ENCODE measurements at regions not wholly inside any gene's neighbourhood (a gene's known extent, or its start where the extent isn't known, plus 50 kb on each side); places are given as distances from the start of the nearest gene placed in this dataset.
"Not testable (repeated sequence)": the region's sequence is repeated elsewhere in the genome, so short reads cannot be mapped to it uniquely, and the experiment has no call there.

DNA sequence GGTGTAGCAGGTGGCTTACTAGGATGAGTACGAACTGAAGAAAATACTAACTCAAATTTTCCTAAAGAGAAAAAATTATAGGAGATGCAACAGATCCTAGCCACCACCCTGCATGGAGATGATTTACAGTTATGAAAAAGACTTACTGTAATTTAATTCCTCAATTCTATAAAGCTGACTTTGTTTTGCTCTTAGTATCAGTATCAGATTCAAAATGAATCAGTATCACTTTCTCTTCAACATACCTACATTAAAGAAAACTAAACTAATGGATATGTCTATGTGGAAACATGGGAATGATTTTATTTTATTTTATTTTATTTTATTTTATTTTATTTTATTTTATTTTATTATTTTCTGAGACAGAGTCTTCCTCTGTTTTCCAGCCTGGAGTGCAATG, 525.8 kb downstream of the NLGN4X start:
- DNase-seq (ENCODE audit: low read depth), result no peak

DNA sequence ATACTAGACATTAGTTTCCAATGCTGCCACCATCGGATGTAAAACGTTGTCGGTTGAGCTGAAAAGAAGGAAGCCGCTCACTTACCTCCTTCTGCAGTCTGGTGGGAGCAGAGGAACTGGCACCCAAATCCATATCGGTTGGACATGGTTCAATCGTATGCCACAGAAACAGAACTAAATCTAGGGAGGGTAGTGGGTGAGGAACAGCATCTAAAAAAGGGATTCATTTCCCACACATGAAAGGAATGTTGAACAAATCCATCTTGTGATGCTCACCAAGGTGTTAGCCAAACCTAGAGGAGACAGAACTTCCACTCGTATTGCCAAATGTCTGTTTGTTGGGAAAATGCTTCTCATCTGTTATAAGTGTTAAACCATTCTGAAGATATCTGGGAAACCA, 532.7 kb downstream of the NLGN4X start:
- no peak for DNase-seq (ENCODE audit: low read depth)

DNA sequence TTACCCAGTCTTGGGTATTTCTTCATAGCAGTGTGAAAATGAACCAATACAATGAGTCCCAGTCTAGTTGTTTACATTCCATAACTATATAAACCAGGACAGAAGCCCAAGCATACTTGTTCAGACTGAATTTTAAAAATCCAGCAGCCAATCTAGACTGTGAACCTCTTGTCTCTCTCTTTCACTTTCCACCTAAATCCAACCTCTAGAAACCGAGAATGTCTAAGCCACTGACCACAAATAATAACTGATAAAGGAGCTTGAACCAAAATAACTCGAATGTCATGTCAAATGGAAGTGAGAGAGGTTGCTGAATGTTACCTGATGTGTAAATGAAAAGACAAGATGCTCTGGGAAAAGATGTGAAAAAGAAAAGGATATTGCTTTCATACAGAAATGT, 544.7 kb downstream of the NLGN4X start:
- DNase-seq (ENCODE audit: low read depth), result no peak

DNA sequence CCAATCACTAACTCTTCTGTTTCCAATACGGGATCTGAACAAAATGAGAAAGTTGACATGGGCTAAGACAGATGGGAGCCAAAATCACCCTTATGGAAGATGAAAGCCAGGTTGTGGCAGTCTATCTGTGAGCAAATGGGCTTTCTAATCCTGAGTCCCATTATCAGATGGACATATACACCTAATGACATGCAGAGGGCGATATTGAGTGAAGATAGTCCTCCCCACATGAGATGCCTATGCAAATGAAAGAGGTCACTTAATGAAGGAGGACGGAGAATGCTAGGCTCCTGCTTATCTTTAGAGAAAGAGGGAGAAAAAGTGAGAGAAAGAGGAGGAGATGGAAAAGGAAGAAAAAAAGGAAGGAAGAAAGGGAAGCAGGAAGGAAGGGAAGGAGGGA, 547.5 kb downstream of the NLGN4X start:
- peak; percentile 45 for DNase-seq (ENCODE audit: low read depth)

DNA sequence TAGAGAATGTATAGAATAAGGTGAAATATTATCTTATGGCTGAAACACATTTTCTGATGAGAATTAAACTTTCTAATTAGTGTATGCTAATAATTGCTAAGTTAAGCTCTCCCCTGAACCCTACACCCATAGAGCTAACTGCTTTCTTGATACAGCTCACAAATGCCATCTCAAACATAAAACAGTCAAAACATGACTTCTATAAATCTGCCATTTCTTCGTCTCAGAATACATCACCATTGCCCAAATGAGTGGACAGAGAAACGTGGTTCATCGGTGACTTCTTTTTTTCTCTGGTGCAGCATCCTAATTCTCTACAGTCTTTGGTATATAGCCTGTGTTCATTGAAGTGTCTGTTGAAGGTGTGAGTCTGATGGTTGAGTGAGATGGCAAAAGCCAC, 554.6 kb downstream of the NLGN4X start:
- no peak for DNase-seq (ENCODE audit: low read depth)

DNA sequence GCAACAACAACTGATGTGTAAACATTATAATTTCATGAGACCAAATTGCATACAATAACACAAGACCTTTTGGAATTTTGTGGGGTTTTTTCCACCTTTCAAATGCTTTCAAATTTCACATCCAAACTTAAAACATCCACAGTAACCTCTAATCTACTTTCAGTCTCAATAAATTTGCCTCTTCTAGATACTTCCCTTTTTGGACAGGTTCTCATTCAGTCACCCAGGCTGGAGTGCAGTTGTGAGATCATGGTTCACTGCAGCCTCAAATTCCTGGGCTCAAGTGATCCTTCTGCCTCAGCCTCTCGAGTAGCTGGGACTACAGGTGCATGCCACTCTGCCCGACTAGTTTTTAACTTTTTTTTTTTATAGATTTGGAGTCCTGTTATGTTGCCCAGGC, 556.6 kb downstream of the NLGN4X start:
- DNase-seq (ENCODE audit: low read depth), result no peak

DNA sequence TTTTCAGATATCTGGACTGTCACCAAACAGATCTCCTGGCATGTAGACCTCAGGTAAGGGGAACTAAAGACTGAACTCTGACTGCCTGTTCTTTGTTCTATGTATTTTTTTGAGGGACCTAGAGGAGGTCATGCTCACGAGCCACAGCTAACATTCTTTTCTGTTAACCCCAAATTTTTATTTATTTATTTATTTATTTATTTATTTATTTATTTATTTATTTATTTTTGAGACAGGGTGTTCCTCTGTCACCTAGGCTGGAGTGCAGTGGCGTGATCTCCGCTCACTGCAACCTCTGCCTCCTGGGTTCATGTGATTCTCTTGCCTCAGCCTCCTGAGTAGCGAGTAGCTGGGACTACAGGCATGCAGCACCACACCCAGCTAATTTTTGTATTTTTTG, 562.0 kb downstream of the NLGN4X start:
- DNase-seq (ENCODE audit: low read depth), result not testable (repeated sequence)

DNA sequence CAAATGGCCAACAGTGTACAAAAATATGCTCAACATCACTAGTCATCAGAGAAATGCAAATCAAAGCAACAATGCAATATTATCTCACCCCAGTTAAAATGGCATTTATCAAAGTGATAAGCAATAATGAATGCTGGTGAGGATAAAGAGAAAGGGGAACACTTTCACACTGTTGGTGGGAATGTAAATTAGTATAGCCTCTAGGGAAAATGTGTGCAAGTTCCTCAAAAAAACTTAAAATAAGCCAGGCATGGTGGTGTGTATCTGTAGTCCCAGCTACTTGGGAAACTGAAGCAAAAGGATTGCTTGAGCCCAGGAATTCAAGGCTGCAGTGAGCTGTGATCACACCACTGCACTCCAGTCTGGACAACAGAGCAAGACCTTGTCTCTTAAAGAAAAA, 572.1 kb downstream of the NLGN4X start:
- no peak for DNase-seq (ENCODE audit: low read depth)

DNA sequence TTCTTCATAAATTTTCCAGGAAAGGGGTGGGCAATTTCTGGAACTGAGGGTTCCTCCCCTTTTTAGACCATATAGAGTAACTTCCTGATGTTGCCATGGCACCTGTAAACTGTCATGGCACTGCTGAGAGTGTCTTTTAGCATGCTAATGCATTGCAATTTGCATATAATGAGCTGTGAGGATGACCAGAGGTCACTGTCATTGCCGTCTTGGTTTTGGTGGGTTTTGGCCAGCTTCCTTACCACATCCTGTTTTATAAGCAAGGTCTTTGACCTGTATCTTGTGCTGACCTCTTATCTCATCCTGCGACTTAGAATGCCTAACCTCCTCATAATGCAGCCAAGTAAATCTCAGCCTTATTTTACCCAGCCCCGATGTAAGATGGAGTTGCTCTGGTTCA, 577.8 kb downstream of the NLGN4X start:
- DNase-seq (ENCODE audit: low read depth), result no peak

DNA sequence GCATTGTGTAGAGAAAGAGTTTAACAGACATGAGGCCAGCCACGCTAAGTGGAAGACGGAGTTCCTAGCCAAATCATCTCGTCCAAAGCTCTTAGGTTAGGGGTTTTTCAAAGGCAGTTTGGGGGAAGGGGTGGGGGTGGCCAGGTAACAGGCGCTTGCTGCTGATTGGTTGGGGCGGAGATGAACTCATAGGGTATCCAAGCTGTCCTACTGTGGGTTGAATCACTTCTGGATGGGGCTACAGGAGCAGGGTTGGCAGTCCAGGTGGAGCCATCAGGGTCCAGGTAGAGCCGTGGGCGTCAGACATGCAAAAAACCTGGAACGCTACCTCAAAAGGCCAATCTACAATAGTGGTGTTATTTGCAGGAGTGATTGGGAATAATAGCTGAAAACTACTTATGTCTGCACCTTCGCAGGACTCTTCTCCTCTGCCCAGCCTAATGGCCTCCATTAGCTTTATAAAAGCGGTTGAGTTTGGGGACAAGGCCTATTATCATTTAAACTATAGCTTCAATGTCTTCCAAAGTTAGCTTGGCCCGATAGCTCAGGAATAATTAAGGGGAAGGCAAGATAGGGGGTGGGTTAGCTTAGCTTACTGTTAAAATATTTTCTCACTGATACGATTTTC, 579.6 kb downstream of the NLGN4X start:
- no peak for DNase-seq (ENCODE audit: low read depth)

DNA sequence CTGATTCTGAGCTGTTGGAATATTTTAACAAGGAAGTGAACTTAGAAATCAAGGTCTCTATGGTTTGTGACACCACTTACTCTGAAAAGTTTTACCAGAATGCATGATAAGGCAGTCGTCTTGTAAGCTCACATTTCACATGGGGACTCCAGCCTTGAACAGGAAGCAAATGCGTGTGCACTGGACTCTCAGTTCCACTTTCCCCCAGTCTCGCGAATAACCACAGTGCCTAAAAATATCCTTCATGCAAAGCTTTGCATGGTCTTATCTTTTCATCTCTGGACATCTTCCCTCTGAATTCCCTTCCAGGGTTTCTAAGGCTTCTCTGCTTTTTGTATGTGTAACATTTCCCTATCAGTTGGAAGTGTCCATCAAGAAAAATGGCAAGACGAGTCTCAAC, 581.8 kb downstream of the NLGN4X start:
- DNase-seq (ENCODE audit: low read depth), result no peak

DNA sequence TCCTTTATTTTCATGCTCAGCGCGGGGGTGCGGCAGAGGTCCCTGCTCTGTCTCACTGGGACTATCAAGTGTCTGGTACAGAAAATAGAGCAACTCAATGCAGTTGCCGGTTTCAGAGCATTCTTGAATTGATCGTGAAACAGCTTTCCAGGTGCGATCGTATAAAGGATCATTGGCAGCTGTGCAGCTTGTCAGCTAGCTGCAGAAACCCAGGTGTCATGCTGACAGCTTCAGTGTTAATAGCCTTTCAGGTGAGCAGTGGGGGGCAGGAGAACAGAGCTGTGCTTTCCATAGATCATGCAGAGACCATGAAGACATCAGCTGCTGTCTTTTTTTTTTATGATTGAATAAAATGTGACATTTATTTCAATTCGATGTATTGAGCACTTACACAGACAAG, 583.9 kb downstream of the NLGN4X start:
- no peak for DNase-seq (ENCODE audit: low read depth)

DNA sequence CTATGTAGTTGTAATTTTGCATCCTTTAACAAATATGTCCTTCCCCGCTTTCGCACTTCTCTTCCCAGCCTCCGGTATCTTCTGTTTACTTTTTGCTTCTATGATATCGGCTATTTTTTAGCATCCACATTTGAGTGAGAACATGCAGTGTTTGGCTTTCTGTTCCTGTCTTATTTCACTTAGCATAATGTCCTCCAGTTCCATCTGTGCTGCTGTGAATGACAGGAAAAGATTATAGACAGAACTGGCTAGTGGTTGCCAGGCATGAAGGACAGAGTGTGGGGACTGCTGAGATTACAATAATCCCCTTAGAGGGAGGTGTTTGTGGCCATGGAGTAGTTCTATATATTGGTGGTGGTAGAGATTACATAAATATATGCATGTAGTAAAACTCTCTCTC, 588.6 kb downstream of the NLGN4X start:
- DNase-seq (ENCODE audit: low read depth), result no peak

DNA sequence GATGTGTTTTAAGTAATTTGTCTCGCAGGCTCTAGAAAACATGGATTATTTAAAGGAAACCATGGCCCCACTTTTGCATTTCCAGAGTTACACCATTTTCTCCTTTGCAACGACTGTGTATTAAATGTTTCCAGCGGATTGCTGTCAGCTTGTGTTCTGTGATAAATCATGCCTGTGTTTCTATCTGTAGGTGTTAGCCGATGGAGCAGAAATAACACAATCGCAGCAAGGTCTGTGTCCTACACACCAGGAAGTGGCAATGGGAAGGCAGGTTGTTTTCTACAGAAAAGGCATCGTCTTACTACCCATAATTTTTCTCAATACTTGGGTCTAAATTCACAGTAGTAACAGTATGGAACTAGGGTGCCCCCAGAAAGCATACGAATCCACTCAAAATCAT, 590.1 kb downstream of the NLGN4X start:
- DNase-seq (ENCODE audit: low read depth), result no peak

DNA sequence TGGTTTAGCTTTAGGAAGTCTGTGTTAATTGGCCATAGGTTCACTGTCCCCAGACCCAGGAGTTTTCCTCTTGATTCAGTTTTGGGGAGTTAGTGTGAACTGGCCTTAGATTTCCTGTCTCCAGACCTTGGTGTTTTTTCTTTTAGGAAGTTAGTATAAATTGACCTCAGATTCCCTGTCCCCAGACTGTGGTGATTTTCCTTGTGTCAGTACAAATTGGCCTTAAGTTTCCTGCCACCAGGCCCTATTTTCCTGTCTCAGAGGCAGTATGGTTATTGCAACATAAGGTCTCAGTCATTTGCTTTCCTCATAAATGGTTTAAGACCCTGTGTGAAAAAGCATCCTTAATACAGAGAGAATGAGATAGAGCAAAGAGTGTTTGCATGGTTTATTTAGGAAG, 595.8 kb downstream of the NLGN4X start:
- no peak for DNase-seq (ENCODE audit: low read depth)

DNA sequence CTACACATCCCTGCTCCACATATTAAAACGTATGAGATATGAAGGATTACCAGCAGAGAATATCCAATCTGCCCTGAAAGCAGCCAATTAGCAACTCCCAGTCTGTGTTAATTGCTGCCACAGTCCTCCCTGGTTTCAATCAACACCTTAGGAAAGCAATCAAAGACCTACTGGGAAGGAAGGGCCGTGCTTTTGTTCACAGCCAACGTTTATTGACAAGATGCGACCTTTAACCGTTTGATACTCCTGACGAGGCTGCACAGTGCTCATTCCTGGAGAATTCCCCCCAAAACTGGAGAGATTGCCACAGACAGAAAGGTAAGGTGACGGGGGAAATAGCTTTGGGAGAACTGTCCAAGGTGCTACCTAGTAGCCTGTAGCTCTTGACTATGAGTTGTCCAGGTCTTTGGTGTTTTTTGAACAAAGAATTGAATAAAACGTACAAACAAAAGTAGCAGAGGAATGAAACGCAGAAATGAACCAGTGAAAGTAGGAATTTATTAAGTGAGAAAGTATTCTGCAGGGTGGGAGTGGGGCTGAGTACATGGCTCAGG, 596.5 kb downstream of the NLGN4X start:
- no peak for DNase-seq (ENCODE audit: low read depth)

DNA sequence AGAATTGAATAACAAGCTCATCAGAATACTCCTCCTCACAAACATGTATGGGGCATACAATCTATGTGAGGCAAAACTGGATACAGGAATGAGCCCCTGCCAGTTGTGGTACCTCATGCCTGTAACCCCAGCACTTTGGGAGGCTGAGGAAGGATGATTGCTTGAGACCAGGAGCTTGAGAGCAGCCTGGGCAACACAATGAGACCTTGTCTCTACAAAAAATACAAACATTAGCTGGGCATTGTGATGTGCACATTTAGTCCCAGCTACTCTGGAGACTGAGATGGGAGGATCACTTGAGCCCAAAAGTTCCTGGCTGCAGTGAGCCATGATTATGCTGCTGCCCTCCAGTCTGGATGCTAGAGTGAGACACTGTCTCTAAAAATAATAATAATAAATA, 611.0 kb downstream of the NLGN4X start:
- no peak for DNase-seq (ENCODE audit: low read depth)

DNA sequence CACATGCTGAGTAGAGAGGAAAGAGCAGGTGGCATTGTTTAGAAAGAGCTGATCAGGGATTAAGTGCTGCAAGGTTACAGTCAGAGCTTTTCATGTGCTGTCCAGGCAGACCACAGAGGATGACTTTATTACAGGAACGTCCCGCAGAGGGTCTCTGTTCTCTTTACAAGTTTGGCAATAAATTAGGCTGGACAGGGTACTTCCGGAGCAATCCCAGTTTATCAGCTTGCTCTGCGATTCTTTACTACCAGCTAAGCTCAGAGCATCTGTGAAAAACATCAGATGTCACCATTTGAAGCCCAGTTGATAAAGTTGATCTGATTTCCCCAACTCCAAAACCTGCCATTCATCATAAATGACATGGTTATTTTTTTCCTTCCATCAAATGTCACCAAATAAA, 633.1 kb downstream of the NLGN4X start:
- DNase-seq (ENCODE audit: low read depth), result no peak

DNA sequence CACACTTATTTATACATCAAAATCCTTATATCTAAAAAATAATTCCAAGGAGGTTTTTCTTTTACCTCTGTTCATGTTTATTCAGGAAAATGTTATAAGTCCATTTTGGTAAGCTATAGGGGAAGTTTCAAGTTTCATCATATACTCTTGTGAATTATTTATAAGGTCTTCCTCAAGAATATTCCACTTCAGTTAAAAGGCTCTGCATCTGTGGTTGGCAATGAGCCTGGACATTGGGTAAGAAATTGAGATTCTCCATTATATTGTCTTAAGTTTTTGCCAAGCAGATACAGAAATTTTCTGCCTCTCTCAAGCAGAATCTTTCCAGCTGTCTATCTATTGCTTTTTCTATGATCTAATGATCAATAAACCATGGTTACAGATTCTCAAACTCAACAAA, 641.9 kb downstream of the NLGN4X start:
- no peak for DNase-seq (ENCODE audit: low read depth)

DNA sequence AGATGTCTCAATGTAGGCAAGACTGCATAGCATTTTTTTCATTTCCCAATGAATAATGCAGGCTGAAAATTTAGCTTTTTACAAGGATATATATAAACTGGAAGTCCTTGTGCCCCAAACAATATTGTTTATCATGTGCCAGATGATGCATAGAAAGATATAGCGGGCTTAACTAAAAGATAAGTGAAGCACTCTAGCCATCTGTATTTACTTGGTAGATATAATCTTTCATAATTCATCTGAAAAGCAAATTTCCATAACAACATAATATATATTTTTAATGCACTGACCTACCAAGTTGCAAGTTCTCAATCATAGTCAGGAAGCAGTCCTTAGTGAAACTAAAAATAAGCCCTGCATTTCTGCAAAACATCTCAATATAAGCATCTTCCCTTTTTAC, 653.3 kb downstream of the NLGN4X start:
- DNase-seq (ENCODE audit: low read depth), result no peak

DNA sequence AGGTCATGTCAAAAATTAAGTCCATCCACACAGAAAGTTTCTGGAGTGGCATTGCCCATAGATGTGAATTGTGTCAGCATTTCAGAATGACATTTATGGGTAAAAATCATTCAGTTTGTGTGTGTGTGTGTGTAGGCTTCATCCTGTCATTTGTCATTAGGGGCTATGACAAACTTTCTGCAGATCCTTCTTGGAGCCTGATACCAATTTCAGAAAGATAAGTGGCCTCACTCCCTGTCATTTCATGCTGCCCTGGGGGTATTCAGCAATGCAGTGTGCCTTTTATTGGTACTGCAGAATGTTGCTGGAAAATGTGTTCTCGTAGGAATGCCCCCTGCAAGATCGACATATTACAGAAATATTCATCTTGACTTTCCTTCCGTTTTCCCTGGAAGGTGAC, 659.7 kb downstream of the NLGN4X start:
- DNase-seq (ENCODE audit: low read depth), result no peak

DNA sequence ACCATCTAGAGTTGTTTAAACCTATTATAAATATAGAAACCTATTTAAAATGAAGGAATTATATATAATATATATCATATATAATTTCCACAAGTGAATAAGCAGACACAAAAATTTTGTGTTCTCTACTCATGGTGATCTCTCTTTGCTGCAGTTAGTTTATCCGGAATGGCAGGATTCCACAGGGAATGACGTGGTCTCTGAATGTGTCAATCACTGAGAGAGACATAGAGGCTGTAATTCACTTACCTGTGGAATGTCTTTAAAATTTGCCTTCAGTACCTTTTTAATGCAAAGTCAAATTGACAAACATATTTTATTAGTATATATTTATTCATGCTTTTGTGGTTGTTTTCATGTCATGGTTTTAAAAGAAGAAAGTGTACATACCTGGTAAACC, 669.3 kb downstream of the NLGN4X start:
- DNase-seq (ENCODE audit: low read depth), result no peak

DNA sequence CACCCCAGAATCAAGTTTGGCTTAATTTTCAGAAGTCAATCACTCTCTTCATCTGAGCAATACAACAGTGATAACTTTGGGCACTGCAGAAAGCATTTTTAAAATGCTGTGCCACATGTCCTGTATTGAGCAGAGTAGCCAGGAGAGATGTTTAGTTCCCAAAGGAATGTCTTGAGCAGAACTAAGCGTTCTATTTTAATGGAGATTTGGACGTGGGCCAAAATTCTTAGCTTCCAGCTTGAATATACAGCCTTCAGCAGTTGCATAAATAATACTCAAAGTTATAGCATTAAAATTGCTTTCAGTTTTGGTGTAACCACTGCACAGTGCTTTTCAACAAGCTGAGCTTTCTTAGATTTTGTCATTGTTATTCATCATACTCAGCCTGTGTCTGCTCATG, 679.2 kb downstream of the NLGN4X start:
- no peak for DNase-seq (ENCODE audit: low read depth)

DNA sequence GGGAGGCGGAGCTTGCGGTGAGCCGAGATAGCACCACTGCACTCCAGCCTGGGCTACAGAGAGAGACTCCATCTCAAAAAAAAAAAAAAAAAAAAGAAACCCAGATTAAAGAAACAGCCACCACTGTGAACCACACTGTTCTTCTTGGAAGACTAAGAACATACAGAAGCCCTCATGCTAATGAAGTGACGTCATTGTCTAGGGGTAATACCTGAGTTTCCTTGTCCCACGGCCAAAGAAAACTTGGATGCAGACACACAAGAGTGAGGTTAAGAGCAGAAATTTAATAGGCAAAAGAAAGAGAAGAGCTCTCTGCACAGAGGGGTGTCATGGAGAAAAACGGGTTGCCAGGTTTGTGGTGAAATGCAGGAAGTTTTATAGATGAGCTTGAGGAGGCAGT, 691.6 kb downstream of the NLGN4X start:
- DNase-seq (ENCODE audit: low read depth), result no peak
